Mesendoderm (in vitro differentiated cells): ENCODE measurements at regions not wholly inside any gene's neighbourhood (a gene's known extent, or its start where the extent isn't known, plus 50 kb on each side); places are given as distances from the start of the nearest gene placed in this dataset.

Experiments used
- DNase-seq: peaks from one replicate; pipeline ENCODE4 v3.0.0; 2013
- H2AK5ac ChIP-seq: 2 replicates; pipeline ENCODE4 v1.6.1; 2013; ENCODE audit warnings: low read length, inconsistent platforms
- H2BK120ac ChIP-seq: 2 replicates; pipeline ENCODE4 v1.6.1; 2013; ENCODE audit warnings: low read depth, mild to moderate bottlenecking, low read length, moderate library complexity, mixed read lengths
- H2BK15ac ChIP-seq: replicated peaks from 2 replicates; pipeline ENCODE4 v1.6.1; 2013; ENCODE audit warnings: low read depth, mild to moderate bottlenecking, moderate library complexity
- H2BK5ac ChIP-seq: 2 replicates; pipeline ENCODE4 v1.6.1; 2013; ENCODE audit warnings: low read length, inconsistent platforms
- H3K18ac ChIP-seq: 2 replicates; pipeline ENCODE4 v1.6.1; 2013; ENCODE audit warnings: mild to moderate bottlenecking, low read length, mixed read lengths
- H3K23ac ChIP-seq: one replicate; pipeline ENCODE4 v1.6.1; 2013; ENCODE audit warnings: low read length
- H3K27ac ChIP-seq: 2 replicates; pipeline ENCODE4 v1.5.1; 2013; ENCODE audit warnings: low read depth, mild to moderate bottlenecking, inconsistent platforms, low read length, moderate library complexity
- H3K27me3 ChIP-seq: 2 replicates; pipeline ENCODE4 v1.6.1; 2013; ENCODE audit warnings: low read length, control low read depth, mild to moderate bottlenecking, inconsistent platforms; ENCODE audit not compliant: insufficient read depth, poor library complexity
- H3K36me3 ChIP-seq: 2 replicates; pipeline ENCODE4 v1.6.1; 2013; ENCODE audit warnings: low read length, inconsistent platforms; ENCODE audit not compliant: control insufficient read depth, insufficient read depth
- H3K4ac ChIP-seq: one replicate; pipeline ENCODE4 v1.6.1; 2013; ENCODE audit warnings: low read depth, mild to moderate bottlenecking, low read length, moderate library complexity
- H3K4me1 ChIP-seq: 2 replicates; pipeline ENCODE4 v1.6.1; 2013; ENCODE audit warnings: low read depth, low read length, inconsistent platforms; ENCODE audit not compliant: control insufficient read depth
- H3K4me2 ChIP-seq: 2 replicates; pipeline ENCODE4 v1.6.1; 2013; ENCODE audit warnings: low read length
- H3K4me3 ChIP-seq: 2 replicates; pipeline ENCODE4 v1.5.1; 2013; ENCODE audit warnings: mild to moderate bottlenecking, low read length
- H3K56ac ChIP-seq: one replicate; pipeline ENCODE4 v1.6.1; 2013; ENCODE audit warnings: low read length
- H3K79me1 ChIP-seq: 2 replicates; pipeline ENCODE4 v1.6.1; 2013; ENCODE audit warnings: low read length, inconsistent platforms
- H3K79me2 ChIP-seq: 2 replicates; pipeline ENCODE4 v1.6.1; 2013; ENCODE audit warnings: mild to moderate bottlenecking, low read length; ENCODE audit not compliant: control insufficient read depth, insufficient read depth
- H3K9ac ChIP-seq: 2 replicates; pipeline ENCODE4 v1.6.1; 2013; ENCODE audit warnings: low read length, inconsistent platforms
- H4K5ac ChIP-seq: one replicate; pipeline ENCODE4 v1.6.1; 2013; ENCODE audit warnings: low read length
- H4K8ac ChIP-seq: one replicate; pipeline ENCODE4 v1.6.1; 2013; ENCODE audit warnings: low read depth, mild to moderate bottlenecking, control low read depth, low read length, moderate library complexity
- WGBS: extraction: QIAGEN DNeasy Blood & Tissue Kit; methylation state at CpG from one replicate; pipeline ENCODE4 v1.1.7; 2013; ENCODE audit warnings: low lambda C conversion rate, missing lambda C conversion rate; ENCODE audit not compliant: insufficient coverage; ENCODE audit errors: extremely low coverage; 5-methylcytosine and 5-hydroxymethylcytosine counted together

DNA sequence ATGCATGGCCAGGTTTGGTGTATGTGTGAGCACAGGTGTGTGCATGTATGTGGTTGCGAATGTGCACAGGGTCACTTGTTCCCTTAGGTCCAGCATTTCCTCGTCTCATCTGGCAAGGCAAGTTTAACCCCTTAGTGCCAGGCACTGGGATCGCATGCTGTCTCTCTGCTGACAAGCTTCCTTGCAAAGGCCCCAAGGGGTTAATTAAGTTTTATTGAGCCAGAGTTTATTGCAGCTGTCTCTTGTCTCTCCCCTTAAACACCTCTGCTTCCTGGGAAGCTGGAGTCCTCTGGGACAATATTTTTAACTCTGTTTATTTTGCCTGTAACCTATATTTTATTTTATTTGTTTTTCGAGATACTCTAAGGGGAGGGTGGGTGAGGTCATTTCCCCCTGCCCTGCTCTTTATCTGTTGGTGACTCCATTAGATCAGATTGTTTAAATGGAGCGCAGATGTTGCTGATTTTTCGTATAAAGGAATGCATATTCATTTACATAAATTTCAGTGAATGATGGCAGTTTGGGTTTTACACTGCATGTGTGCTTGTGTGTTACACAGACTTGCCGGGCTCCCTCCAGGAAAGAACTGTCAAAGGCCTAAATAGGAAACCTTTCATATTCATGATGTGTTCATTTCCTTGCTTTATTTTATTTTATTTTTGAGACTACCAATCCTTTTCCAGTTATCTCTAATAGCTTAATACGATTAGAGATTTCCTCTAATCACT is 99.7 kb downstream of the CBLN1 start:
- no peak overlapping the region for H2AK5ac ChIP-seq
- no peak overlapping the region for H2BK120ac ChIP-seq
- no peaks in the 10 kb centered on the region for H3K79me2 ChIP-seq
- no peak overlapping the region for H2BK15ac ChIP-seq
- H3K4me3 ChIP-seq, result no peak overlapping the region
- H3K23ac ChIP-seq, result no peak overlapping the region
- no peak overlapping the region for H3K4ac ChIP-seq
- H4K5ac ChIP-seq, result no peak overlapping the region
- no CpG with 5 or more reads among the region's 8 CpGs for WGBS
- no peaks in the 10 kb centered on the region for H3K36me3 ChIP-seq
- no peaks in the 10 kb centered on the region for H3K79me1 ChIP-seq
- H3K27ac ChIP-seq, result no peak overlapping the region
- DNase-seq, result peak; percentile 1
- H3K4me2 ChIP-seq, result no peak overlapping the region
- no peak overlapping the region for H4K8ac ChIP-seq
- H3K18ac ChIP-seq, result no peak overlapping the region
- H3K4me1 ChIP-seq, result no peaks in the 10 kb centered on the region
- no peak overlapping the region for H3K56ac ChIP-seq
- no peak overlapping the region for H3K9ac ChIP-seq
- H3K27me3 ChIP-seq, result no peaks in the 10 kb centered on the region
- no peak overlapping the region for H2BK5ac ChIP-seq

DNA sequence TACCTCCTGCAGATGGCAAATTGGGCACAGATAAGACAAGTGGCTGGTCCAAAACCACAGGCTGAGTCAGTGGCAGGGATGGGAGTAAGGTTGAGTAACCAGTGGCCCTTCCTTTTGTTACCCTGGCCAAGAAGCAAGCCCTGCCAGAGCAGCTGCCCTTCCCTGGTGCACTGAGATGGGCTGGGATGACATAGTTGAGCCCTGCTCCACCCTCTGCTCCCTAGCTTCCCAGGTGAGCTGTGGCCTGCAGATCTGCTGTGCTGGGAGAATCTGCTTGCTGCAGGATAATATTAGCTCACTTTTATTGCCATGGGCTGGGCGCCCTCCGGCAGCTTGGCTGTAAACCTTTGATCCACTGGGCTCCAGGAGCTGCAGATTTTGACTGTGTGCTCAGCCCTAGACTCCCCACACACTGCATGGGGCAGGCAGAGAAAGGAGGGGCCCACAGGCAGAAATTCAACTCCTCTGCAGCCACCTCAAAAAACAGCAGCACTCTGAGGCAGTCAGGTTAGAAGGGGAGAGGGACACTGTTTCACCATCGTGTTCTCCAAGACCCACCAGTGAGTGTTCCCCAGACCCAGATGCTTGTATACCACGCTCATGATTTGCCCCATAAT is 101.8 kb downstream of the CBLN1 start:
- Histone ChIP-seq H3K4ac (no peak overlapping the region), H3K56ac (no peak overlapping the region), H2BK120ac (no peak overlapping the region), H3K9ac (no peak overlapping the region), H3K18ac (no peak overlapping the region), H3K4me1 (no peaks in the 10 kb centered on the region), H2AK5ac (no peak overlapping the region), H3K36me3 (no peaks in the 10 kb centered on the region), H3K27me3 (no peaks in the 10 kb centered on the region), H2BK5ac (no peak overlapping the region), H3K27ac (no peak overlapping the region), H4K5ac (no peak overlapping the region), H2BK15ac (no peak overlapping the region), H3K4me3 (no peak overlapping the region), H3K4me2 (no peak overlapping the region), H4K8ac (no peak overlapping the region), H3K79me2 (no peaks in the 10 kb centered on the region), H3K23ac (no peak overlapping the region), H3K79me1 (no peaks in the 10 kb centered on the region)
- no peak for DNase-seq
- no CpG with 5 or more reads among the region's 4 CpGs for WGBS

DNA sequence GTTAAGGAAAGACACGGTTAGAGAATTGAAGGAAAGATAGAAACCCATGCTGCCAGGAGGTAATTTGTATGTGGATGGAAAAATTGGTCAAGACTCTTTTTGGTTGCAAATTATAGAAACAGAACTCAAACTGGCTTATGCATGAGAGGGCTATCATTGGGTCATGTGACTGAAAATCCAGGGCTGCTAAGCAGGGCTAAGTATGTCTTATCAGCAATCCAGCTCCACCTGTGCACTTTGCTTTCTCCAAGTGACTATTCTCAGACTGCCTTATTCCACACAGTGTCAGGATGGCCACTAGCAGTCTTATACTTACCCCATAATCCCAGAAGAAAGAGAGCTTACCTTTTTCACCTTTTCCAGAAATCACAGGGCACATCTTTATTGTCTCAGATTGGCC is 113.5 kb downstream of the CBLN1 start:
- H3K56ac ChIP-seq, result no peak overlapping the region
- H4K5ac ChIP-seq, result no peak overlapping the region
- H3K9ac ChIP-seq, result no peak overlapping the region
- no peak overlapping the region for H3K23ac ChIP-seq
- H3K4me2 ChIP-seq, result no peak overlapping the region
- no peak overlapping the region for H3K4ac ChIP-seq
- no peak overlapping the region for H4K8ac ChIP-seq
- WGBS, result no CpG with 5 or more reads among the region's 1 CpG
- H3K79me1 ChIP-seq, result no peaks in the 10 kb centered on the region
- H3K4me3 ChIP-seq, result no peak overlapping the region
- no peak overlapping the region for H3K27ac ChIP-seq
- no peak overlapping the region for H2BK5ac ChIP-seq
- no peak overlapping the region for H3K18ac ChIP-seq
- no peaks in the 10 kb centered on the region for H3K27me3 ChIP-seq
- H2BK120ac ChIP-seq, result no peak overlapping the region
- no peak overlapping the region for H2BK15ac ChIP-seq
- no peak for DNase-seq
- no peak overlapping the region for H2AK5ac ChIP-seq
- no peaks in the 10 kb centered on the region for H3K79me2 ChIP-seq
- no peaks in the 10 kb centered on the region for H3K36me3 ChIP-seq
- H3K4me1 ChIP-seq, result no peaks in the 10 kb centered on the region

DNA sequence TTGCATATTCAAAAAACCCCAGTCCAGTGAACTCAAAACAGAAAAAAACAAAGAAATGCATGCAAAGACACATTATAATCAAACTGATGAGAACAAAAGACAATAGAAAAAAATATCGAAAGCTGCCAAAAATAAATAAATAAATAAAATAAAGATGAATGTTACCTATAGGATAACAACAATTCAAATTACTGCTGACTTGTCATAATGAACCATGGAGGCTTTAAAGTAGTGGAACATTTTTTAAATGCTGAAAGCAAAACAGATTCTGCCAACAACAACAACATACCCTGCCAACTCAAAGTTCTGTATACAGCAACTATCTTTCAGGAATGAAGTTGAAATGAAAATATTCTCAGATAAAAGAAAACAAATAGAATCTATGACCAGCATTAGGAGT is 116.6 kb downstream of the CBLN1 start:
- Histone ChIP-seq H3K4me3 (no peak overlapping the region), H3K18ac (no peak overlapping the region), H4K5ac (no peak overlapping the region), H2BK5ac (no peak overlapping the region), H3K79me2 (no peaks in the 10 kb centered on the region), H3K9ac (no peak overlapping the region), H2BK15ac (no peak overlapping the region), H3K4me1 (no peaks in the 10 kb centered on the region), H3K56ac (no peak overlapping the region), H2AK5ac (no peak overlapping the region), H3K4me2 (no peak overlapping the region), H3K27ac (no peak overlapping the region), H3K27me3 (no peaks in the 10 kb centered on the region), H3K79me1 (no peaks in the 10 kb centered on the region), H4K8ac (no peak overlapping the region), H3K36me3 (no peaks in the 10 kb centered on the region), H3K23ac (no peak overlapping the region), H3K4ac (no peak overlapping the region), H2BK120ac (no peak overlapping the region)
- WGBS, result no CpG with 5 or more reads among the region's 1 CpG
- DNase-seq, result no peak

DNA sequence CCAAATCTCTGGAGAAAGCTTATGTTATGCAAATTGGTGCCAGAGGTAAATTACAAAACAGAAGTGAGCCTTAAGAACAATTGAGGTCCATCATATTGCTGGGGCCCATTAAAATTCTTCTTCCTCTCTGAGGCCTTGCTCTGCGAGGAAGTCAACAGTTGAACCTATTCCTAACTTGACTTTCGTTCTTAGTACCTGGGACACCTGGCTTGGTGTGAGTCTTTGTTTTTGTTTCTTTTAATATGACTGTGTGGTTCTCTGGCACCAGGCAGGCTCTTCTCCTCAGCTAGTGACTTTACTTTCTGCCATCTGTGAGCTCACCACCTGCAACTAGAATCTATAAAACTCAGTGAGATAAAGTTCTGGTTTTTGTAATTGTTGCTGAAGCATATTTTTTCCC is 120.4 kb downstream of the CBLN1 start:
- Histone ChIP-seq H2BK120ac (no peak overlapping the region), H3K27ac (no peak overlapping the region), H3K23ac (no peak overlapping the region), H3K4ac (no peak overlapping the region), H3K4me1 (no peaks in the 10 kb centered on the region), H3K4me3 (no peak overlapping the region), H3K18ac (no peak overlapping the region), H3K27me3 (no peaks in the 10 kb centered on the region), H4K5ac (no peak overlapping the region), H3K9ac (no peak overlapping the region), H2BK15ac (no peak overlapping the region), H3K4me2 (no peak overlapping the region), H3K79me2 (no peaks in the 10 kb centered on the region), H2AK5ac (no peak overlapping the region), H4K8ac (no peak overlapping the region), H2BK5ac (no peak overlapping the region), H3K79me1 (no peaks in the 10 kb centered on the region), H3K36me3 (no peaks in the 10 kb centered on the region), H3K56ac (no peak overlapping the region)
- WGBS, result no CpG with 5 or more reads among the region's 2 CpGs
- no peak for DNase-seq
